ENCODE measurements at regions not wholly inside any gene's neighbourhood (a gene's known extent, or its start where the extent isn't known, plus 50 kb on each side); places are given as distances from the start of the nearest gene placed in this dataset.

GRCh38 chr6:15781890-15782289 is 119.1 kb upstream of the DTNBP1 start:
- no peaks in the 10 kb centered on the region for H3K9me3 ChIP-seq (ENCODE audit: control insufficient read depth, low read length)
- peaks cover 9% of the 10 kb centered on the region for H3K27me3 ChIP-seq (replicated peaks; ENCODE audit: control insufficient read depth, insufficient read depth, low read length)
- DNase-seq (ENCODE audit: low read depth): no peak
- no peak overlapping the region for H3K9ac ChIP-seq (ENCODE audit: low read length)
- no peak overlapping the region for H3K4me3 ChIP-seq (ENCODE audit: low read length)
- H3K4me1 ChIP-seq (ENCODE audit: control insufficient read depth, insufficient read depth, low read length): no peaks in the 10 kb centered on the region
- no peaks in the 10 kb centered on the region for H3K36me3 ChIP-seq (ENCODE audit: control insufficient read depth, insufficient read depth, low read length, severe bottlenecking)

GRCh38 chr6:15781333-15781732 is 118.5 kb upstream of the DTNBP1 start:
- H3K9ac ChIP-seq (ENCODE audit: low read length): no peak overlapping the region
- no peaks in the 10 kb centered on the region for H3K9me3 ChIP-seq (ENCODE audit: control insufficient read depth, low read length)
- H3K4me3 ChIP-seq (ENCODE audit: low read length): no peak overlapping the region
- no peak for DNase-seq (ENCODE audit: low read depth)
- H3K4me1 ChIP-seq (ENCODE audit: control insufficient read depth, insufficient read depth, low read length): no peaks in the 10 kb centered on the region
- peaks cover 9% of the 10 kb centered on the region for H3K27me3 ChIP-seq (replicated peaks; ENCODE audit: control insufficient read depth, insufficient read depth, low read length)
- no peaks in the 10 kb centered on the region for H3K36me3 ChIP-seq (ENCODE audit: control insufficient read depth, insufficient read depth, low read length, severe bottlenecking)

- no peak overlapping the region for H3K4me3 ChIP-seq (ENCODE audit: low read length)
- H3K9ac ChIP-seq (ENCODE audit: low read length): no peak overlapping the region
- H3K9me3 ChIP-seq (ENCODE audit: control insufficient read depth, low read length): no peaks in the 10 kb centered on the region
- peaks cover 9% of the 10 kb centered on the region for H3K27me3 ChIP-seq (replicated peaks; ENCODE audit: control insufficient read depth, insufficient read depth, low read length)
- no peaks in the 10 kb centered on the region for H3K4me1 ChIP-seq (ENCODE audit: control insufficient read depth, insufficient read depth, low read length)
- no peaks in the 10 kb centered on the region for H3K36me3 ChIP-seq (ENCODE audit: control insufficient read depth, insufficient read depth, low read length, severe bottlenecking)
- no peak for DNase-seq (ENCODE audit: low read depth)
Observed at GRCh38 chr6:15780437-15780836, 117.6 kb upstream of the DTNBP1 start.

- DNase-seq (ENCODE audit: low read depth): no peak
Observed at GRCh38 chr6:15779726-15780125, 116.9 kb upstream of the DTNBP1 start.

GRCh38 chr6:15776458-15776980 is 113.7 kb upstream of the DTNBP1 start:
- no peak for DNase-seq (ENCODE audit: low read depth)
- H3K4me3 ChIP-seq (ENCODE audit: low read length): no peak overlapping the region
- no peaks in the 10 kb centered on the region for H3K9me3 ChIP-seq (ENCODE audit: control insufficient read depth, low read length)
- H3K36me3 ChIP-seq (ENCODE audit: control insufficient read depth, insufficient read depth, low read length, severe bottlenecking): no peaks in the 10 kb centered on the region
- H3K9ac ChIP-seq (ENCODE audit: low read length): no peak overlapping the region
- H3K4me1 ChIP-seq (ENCODE audit: control insufficient read depth, insufficient read depth, low read length): no peaks in the 10 kb centered on the region
- peaks cover 9% of the 10 kb centered on the region for H3K27me3 ChIP-seq (replicated peaks; ENCODE audit: control insufficient read depth, insufficient read depth, low read length)

More at GRCh38 chr6:15779726-15780125, 116.9 kb upstream of the DTNBP1 start:
- H3K27me3 ChIP-seq (replicated peaks; ENCODE audit: control insufficient read depth, insufficient read depth, low read length): peaks cover 9% of the 10 kb centered on the region
- H3K9me3 ChIP-seq (ENCODE audit: control insufficient read depth, low read length): no peaks in the 10 kb centered on the region
- no peak overlapping the region for H3K4me3 ChIP-seq (ENCODE audit: low read length)
- H3K4me1 ChIP-seq (ENCODE audit: control insufficient read depth, insufficient read depth, low read length): no peaks in the 10 kb centered on the region
- H3K36me3 ChIP-seq (ENCODE audit: control insufficient read depth, insufficient read depth, low read length, severe bottlenecking): no peaks in the 10 kb centered on the region
- no peak overlapping the region for H3K9ac ChIP-seq (ENCODE audit: low read length)

- H3K9me3 ChIP-seq (ENCODE audit: control insufficient read depth, low read length): no peaks in the 10 kb centered on the region
- no peak for DNase-seq (ENCODE audit: low read depth)
- H3K27me3 ChIP-seq (replicated peaks; ENCODE audit: control insufficient read depth, insufficient read depth, low read length): peaks cover 9% of the 10 kb centered on the region
Observed at GRCh38 chr6:15775741-15776140, 112.9 kb upstream of the DTNBP1 start.

GRCh38 chr6:15775076-15775634 is 112.3 kb upstream of the DTNBP1 start:
- Histone ChIP-seq H3K36me3 (ENCODE audit: control insufficient read depth, insufficient read depth, low read length, severe bottlenecking) (no peaks in the 10 kb centered on the region), H3K27me3 (replicated peaks; ENCODE audit: control insufficient read depth, insufficient read depth, low read length) (peaks cover 9% of the 10 kb centered on the region), H3K4me3 (ENCODE audit: low read length) (no peak overlapping the region), H3K4me1 (ENCODE audit: control insufficient read depth, insufficient read depth, low read length) (peaks cover 4% of the 10 kb centered on the region), H3K9me3 (ENCODE audit: control insufficient read depth, low read length) (no peaks in the 10 kb centered on the region), H3K9ac (ENCODE audit: low read length) (no peak overlapping the region)
- DNase-seq (ENCODE audit: low read depth): no peak

More at GRCh38 chr6:15775741-15776140, 112.9 kb upstream of the DTNBP1 start:
- no peaks in the 10 kb centered on the region for H3K36me3 ChIP-seq (ENCODE audit: control insufficient read depth, insufficient read depth, low read length, severe bottlenecking)
- no peak overlapping the region for H3K9ac ChIP-seq (ENCODE audit: low read length)
- H3K4me1 ChIP-seq (ENCODE audit: control insufficient read depth, insufficient read depth, low read length): no peaks in the 10 kb centered on the region
- H3K4me3 ChIP-seq (ENCODE audit: low read length): no peak overlapping the region

GRCh38 chr6:15773806-15774410 is 111.1 kb upstream of the DTNBP1 start:
- no peak for DNase-seq (ENCODE audit: low read depth)
- H3K4me3 ChIP-seq (ENCODE audit: low read length): no peak overlapping the region
- no peaks in the 10 kb centered on the region for H3K9me3 ChIP-seq (ENCODE audit: control insufficient read depth, low read length)
- H3K36me3 ChIP-seq (ENCODE audit: control insufficient read depth, insufficient read depth, low read length, severe bottlenecking): no peaks in the 10 kb centered on the region
- H3K27me3 ChIP-seq (replicated peaks; ENCODE audit: control insufficient read depth, insufficient read depth, low read length): peaks cover 6% of the 10 kb centered on the region
- peaks cover 4% of the 10 kb centered on the region for H3K4me1 ChIP-seq (ENCODE audit: control insufficient read depth, insufficient read depth, low read length)
- H3K9ac ChIP-seq (ENCODE audit: low read length): no peak overlapping the region

GRCh38 chr6:15770347-15771143 is 107.7 kb upstream of the DTNBP1 start:
- H3K36me3 ChIP-seq (ENCODE audit: control insufficient read depth, insufficient read depth, low read length, severe bottlenecking): no peaks in the 10 kb centered on the region
- peaks cover 4% of the 10 kb centered on the region for H3K4me1 ChIP-seq (ENCODE audit: control insufficient read depth, insufficient read depth, low read length)
- no peaks in the 10 kb centered on the region for H3K9me3 ChIP-seq (ENCODE audit: control insufficient read depth, low read length)
- H3K27me3 ChIP-seq (replicated peaks; ENCODE audit: control insufficient read depth, insufficient read depth, low read length): no peaks in the 10 kb centered on the region
- DNase-seq (ENCODE audit: low read depth): peak; percentile 39
- no peak overlapping the region for H3K4me3 ChIP-seq (ENCODE audit: low read length)
- H3K9ac ChIP-seq (ENCODE audit: low read length): no peak overlapping the region

GRCh38 chr6:15769511-15770018 is 106.7 kb upstream of the DTNBP1 start:
- no peaks in the 10 kb centered on the region for H3K36me3 ChIP-seq (ENCODE audit: control insufficient read depth, insufficient read depth, low read length, severe bottlenecking)
- no peak overlapping the region for H3K4me3 ChIP-seq (ENCODE audit: low read length)
- DNase-seq (ENCODE audit: low read depth): no peak
- H3K4me1 ChIP-seq (ENCODE audit: control insufficient read depth, insufficient read depth, low read length): peaks cover 4% of the 10 kb centered on the region
- H3K9ac ChIP-seq (ENCODE audit: low read length): no peak overlapping the region
- no peaks in the 10 kb centered on the region for H3K27me3 ChIP-seq (replicated peaks; ENCODE audit: control insufficient read depth, insufficient read depth, low read length)
- H3K9me3 ChIP-seq (ENCODE audit: control insufficient read depth, low read length): no peaks in the 10 kb centered on the region

- DNase-seq (ENCODE audit: low read depth): no peak
- no peak overlapping the region for H3K4me3 ChIP-seq (ENCODE audit: low read length)
- peaks cover 9% of the 10 kb centered on the region for H3K4me1 ChIP-seq (ENCODE audit: control insufficient read depth, insufficient read depth, low read length)
- no peaks in the 10 kb centered on the region for H3K36me3 ChIP-seq (ENCODE audit: control insufficient read depth, insufficient read depth, low read length, severe bottlenecking)
- H3K27me3 ChIP-seq (replicated peaks; ENCODE audit: control insufficient read depth, insufficient read depth, low read length): no peaks in the 10 kb centered on the region
- H3K9ac ChIP-seq (ENCODE audit: low read length): no peak overlapping the region
- H3K9me3 ChIP-seq (ENCODE audit: control insufficient read depth, low read length): no peaks in the 10 kb centered on the region
Observed at GRCh38 chr6:15768999-15769398, 106.2 kb upstream of the DTNBP1 start.

Data from adipocyte (in vitro differentiated cells).